HG03460 (cell line): ENCODE measurements at regions not wholly inside any gene's neighbourhood (a gene's known extent, or its start where the extent isn't known, plus 50 kb on each side); places are given as distances from the start of the nearest gene placed in this dataset.

Source experiments
- ATAC-seq: cut with Tn5 transposase; IDR thresholded peaks from one replicate; pipeline ENCODE4 v1.9.1; 2021; ENCODE audit not compliant: unreplicated experiment

DNA sequence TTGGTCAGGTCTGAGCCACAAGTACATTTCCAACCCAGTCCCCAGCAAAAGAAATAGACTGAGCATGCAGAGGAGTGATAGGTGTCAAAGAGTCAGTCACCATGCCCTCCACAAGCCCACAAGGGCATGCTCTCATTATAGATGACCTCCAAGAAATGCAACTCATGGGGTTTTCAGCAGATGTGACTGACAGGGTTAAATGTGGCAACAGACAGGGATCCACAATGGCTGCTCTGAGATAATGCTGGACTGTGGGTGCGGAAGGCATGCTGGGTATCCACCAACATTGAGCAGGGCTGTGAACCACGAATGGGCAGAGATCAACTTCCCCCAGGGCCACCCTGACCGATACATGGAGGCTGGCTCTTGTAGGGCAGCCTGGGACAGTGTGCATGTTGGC, 115.8 kb downstream of the BCOR start:
- ATAC-seq = no peak

DNA sequence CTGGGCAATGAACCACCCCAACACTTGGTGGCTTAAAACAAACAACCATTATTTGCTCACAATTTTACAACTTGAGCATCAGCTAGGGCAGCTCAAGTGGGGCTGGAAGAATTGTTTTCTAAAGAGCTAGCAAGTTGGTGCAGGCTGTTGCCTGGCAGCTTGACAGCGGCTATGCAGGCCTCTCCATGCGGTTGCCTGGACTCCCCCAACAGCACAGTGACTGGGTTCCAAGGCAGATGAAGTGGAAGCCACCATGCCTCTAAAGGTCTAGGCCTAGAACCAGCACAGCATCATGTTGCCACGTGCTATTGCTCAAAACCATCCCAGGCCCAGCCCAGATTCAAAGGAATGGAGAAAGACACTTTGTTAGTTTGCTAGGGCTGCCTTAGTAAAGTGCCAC, 114.8 kb downstream of the BCOR start:
- no peak for ATAC-seq

DNA sequence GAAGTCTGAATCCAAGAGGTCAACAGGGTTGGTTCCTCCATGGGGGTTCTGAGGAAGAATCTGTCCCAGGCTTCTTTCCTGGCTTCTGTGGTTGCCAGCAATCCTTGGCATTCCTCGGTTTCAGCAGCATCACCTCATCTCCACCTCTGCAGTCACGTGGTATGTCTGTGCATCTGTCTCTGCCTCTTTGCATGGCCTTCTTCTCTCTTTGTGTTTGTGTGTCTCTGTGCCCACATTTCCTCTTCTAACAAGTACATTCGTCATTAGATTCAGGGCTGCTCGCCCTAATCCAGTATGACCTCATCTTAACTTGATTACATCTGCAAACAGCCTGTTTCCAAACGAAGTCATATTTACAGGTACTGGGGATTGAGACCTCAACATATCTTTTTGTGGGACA, 114.0 kb downstream of the BCOR start:
- ATAC-seq = no peak

DNA sequence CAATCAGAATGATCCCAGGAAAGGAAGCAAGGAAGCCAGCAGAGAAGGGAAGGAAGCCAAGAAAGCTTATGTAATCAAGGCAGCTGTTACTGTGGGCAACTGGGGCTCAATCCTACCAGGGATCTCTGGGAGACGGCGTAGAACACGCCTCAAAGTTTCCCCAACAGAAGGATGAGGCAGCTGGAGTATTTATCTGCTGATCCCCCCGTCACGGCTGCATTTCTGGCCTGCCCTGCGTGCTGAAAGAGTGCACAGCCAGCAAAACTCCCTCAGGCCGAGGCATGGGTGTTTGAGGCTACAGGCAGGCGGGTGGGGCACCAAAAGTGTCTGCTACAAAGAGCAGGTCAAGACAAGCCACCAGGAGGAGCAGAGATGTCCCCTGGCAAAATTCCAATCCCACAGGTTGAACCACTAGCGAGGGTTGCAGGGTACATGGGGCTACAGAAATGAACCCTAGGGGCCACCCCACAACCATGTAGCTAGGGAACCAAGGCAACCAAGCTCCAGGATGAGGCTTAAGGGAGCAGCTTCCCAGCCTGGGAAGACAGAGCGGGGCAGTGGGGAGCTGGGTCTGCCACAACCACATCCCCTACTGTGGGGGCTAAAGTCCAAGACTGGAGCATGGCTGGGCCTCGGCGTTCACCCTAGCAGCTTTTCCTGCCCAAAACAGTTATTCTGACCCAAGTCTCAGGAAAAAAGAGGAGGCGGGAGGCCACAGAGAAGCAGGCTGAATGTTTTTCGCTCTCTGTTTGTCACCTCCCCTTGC, 113.4 kb downstream of the BCOR start:
- ATAC-seq = no peak

DNA sequence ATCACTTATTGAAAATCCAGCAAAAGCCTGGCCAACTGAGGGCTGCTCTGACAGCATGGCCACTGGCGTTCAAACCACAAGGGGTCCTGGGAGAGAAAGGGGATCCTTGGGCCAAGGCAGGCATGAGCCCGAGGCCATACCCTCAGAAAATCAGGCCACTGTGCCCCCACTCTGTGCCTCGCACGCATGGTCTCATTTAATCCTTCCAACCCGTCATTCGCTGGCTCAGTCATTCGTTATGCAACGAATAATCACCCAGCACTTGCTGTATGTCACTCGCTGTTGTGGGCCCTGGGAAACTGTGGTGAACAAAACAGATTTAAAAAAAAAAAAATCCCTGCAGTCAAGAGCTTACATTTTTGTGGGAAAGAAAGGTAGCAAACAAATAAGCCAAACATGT, 112.7 kb downstream of the BCOR start:
- ATAC-seq = no peak

DNA sequence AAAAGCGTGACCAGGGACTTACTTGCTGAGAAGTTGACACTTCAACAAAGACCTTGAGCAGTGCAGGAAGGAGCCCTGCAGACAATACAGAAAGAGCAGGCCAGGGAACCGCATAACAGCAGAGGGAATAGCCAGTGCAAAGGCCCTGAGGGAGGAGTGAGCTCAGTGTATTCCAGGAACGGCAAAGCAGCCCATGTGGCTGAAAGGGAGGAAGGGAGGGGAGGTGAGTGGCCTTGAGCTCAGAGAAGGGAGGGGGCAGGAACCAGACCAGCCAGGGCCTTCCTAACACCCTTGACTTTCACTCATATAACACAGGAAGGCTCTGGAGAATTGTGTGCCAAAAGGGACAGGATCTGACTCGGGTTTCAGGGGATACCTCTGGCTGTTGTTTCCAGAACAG, 112.2 kb downstream of the BCOR start:
- ATAC-seq = no peak

DNA sequence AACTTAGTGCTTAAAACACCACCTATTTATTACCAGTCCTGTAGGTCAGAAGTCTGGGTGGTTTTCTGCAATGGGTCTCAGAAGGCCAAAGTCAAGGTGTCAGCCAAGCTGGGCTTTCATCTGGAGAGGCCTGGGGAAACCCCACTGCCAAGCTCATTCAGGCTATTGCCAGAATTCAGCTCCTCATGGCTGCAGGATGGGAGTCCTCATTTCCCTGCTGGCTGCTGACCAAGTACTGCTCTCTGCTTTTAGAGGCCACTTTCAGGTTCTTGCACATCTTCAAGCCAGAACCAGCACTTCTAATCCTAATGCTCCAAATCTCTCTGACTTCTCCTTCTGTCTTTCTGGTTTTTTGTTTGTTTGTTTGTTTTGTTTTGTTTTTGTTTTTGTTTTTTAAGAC, 109.3 kb downstream of the BCOR start:
- ATAC-seq = no peak

DNA sequence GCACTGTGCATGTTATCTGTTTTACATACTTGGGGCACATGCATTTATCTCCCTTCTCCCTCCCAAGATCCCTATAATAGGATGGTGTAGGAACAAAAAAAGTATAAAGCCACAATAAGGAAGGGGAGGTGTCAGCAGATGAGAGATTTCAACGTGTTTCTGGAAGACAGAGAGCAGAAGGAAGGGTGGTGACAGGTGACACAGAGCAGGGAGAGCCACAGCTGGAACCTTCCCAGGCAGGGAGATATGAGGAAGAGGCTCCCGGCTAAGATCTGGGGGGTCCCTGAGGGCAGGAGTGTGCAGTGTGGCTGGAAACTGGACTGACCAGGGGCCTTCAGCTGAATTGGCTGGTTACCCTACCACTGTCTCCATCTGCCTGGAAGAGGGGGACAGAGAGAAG, 107.4 kb downstream of the BCOR start:
- ATAC-seq = no peak

DNA sequence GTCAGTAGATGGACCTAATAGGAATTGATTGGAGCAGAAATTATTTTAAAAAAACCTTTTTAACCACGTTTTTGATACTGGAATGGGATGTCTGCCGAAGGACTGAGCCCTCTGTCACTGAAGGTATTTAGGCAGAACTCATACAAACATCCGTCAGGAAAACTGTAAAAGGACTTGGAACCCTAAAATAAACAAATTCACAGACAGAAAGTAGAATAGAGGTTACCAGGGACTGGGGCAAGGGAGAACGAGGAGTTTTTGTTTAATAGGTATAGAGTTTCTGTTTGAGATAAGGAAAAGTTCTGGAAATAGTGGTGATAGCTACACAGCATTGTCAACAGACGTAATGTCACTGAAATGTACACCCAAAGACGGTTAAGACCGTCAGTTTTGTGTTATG, 105.5 kb downstream of the BCOR start:
- ATAC-seq = no peak

DNA sequence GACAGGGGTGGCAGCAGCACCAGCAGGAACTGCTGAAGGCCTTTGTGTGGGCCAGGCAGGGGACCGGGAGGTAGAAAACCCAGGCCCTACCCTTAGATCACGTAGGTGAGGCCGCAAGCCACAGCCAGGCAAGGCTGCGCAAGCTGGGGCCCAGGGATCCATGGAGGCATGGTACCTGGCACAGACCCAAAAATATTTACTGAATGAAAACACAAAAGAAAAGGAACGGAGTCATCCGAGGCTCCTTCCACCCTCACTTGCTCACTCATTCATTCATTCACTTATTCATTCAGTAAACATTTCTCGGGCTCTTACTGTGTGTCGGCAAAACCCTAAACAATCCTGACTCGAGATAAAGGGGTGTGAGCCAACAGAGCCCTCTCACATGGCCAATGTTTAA, 102.3 kb downstream of the BCOR start:
- ATAC-seq = no peak

DNA sequence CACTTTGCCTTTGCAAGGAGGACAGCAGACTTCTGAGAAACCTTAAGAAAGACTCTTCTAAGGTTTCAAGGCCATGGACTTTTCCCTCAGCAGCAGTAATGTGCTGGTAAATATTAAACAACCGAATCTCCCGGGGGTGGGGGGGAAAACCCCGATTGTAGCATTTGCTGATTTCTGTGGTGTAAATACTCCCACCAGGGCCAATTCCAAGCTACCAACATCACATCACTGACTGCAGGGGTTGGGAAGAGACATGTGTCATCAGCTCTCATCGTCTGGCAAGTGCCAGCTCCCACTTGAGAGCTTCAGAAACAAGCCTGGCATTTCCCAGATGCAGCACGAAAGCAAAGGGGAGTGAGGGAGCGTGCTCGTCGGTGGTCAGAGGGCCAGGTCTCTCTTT, 101.2 kb downstream of the BCOR start:
- ATAC-seq = no peak

DNA sequence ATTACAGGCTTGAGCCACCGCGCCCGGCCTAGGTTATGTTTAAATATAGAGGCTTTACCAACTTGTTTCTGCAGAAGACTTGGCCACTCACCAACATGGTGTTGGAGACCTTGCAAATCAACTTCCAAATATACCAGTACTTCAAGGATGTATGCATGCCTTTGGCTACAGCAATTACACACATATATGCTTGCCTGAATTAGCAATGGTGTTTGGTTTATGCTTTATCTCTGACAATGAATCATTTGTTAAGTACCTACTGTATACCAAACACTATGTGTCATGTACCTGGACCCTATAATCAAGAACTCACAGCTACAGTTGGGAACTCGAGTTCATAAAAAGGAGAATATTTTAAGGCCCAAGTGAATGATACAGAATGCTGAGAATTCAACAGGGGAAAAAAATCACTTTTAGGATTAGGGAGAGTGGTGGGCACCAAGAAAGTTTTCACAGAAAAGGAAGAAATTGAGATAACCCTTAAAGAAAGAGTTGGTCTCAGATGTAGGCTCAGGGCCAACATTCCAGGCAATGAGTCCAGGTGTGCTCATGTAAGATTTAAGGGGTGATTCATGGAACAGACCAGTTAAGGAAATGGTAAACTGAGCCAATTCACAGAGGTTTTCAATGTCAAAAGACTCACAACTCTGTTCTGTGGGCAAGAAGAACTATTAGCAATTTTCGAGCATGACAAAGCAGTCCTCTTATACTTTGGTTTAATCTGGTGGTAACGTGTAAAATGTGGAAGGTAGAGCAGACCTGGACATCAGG, 98.9 kb downstream of the BCOR start:
- ATAC-seq = no peak
